ENCODE measurements at regions not wholly inside any gene's neighbourhood (a gene's known extent, or its start where the extent isn't known, plus 50 kb on each side); places are given as distances from the start of the nearest gene placed in this dataset.

DNA sequence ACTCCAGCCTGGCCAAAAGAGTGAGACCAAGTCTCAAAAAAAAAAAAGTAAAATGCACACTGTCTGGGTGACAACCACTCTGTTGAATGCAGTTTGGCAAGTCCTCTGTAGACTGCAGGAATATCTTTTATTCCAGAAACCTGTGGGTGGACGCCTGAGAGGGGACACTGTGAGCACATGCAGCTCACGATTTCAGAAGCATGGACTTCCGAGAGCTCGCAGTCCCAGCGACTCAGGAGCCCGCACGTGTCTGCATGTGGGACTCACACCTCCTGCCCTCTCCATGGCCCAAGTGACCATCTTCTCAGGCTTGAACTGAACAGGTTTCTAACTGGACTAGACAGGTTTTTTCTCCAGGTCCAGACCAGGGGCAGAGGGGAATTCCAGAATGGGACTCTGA is 388.6 kb upstream of the IRX2 start:
- CTCF ChIA-PET (ENCODE audit: partially characterized antibody): interaction anchor here (1.5 kb wide), 1 partner anchor 39 kb away, joined by 3 read pairs; no protein-coding TSS in a partner anchor
- H3K4me3 ChIP-seq (ENCODE audit: extremely low read depth in 1 of 4, insufficient read depth in 2 of 4, low read depth in 3 of 4, low read length in 4 of 4): no peak overlapping the region
- no peak overlapping the region for H3K56ac ChIP-seq (replicated peaks; ENCODE audit: insufficient read length, low read depth, low read length)
- no peak overlapping the region for H3K9ac ChIP-seq (replicated peaks in 1 of 4; ENCODE audit: extremely low read depth in 1 of 4, low read depth in 3 of 4, low read length in 3 of 4)
- POLR2A ChIA-PET (ENCODE audit: partially characterized antibody): no interaction called here
- no peak overlapping the region for H2BK12ac ChIP-seq (ENCODE audit: low read depth, low read length)
- DNase-seq (ENCODE audit: low read depth in 1 of 2, low spot score in 2 of 2) (no peak), FAIRE-seq (no peak)
- no peak overlapping the region for H4K8ac ChIP-seq (ENCODE audit: extremely low read depth, insufficient read depth, low read length)
- no peak overlapping the region for H2BK120ac ChIP-seq (replicated peaks; ENCODE audit: low read depth, low read length)
- H3K4ac ChIP-seq (replicated peaks; ENCODE audit: insufficient read length, low read depth, low read length): no peak overlapping the region
- no peak overlapping the region for H2BK15ac ChIP-seq (ENCODE audit: low read length)
- H3K18ac ChIP-seq (ENCODE audit: extremely low read depth, low read length): no peak overlapping the region
- H3K14ac ChIP-seq (ENCODE audit: insufficient read length): no peak overlapping the region
- 96% methylated on average over 7 of the region's 7 CpGs; no CpG with 5 or more reads in 1 of the 2 experiments for WGBS, 2 experiments (ENCODE audit: extremely low coverage in 1 of 2, insufficient coverage in 1 of 2, insufficient read length in 1 of 2, insufficient replicate concordance in 2 of 2, low coverage in 1 of 2, low lambda C conversion rate in 2 of 2, missing lambda C conversion rate in 1 of 2)
- H2BK5ac ChIP-seq (ENCODE audit: low read depth, low read length): no peak overlapping the region
- no peak overlapping the region for H2BK20ac ChIP-seq (ENCODE audit: low read length)
- H4K20me1 ChIP-seq (replicated peaks in 1 of 2; ENCODE audit: control insufficient read depth in 1 of 2, insufficient read depth in 2 of 2, low read length in 2 of 2): no peaks in the 10 kb centered on the region
- no peak overlapping the region for H2AK5ac ChIP-seq (ENCODE audit: low read depth, low read length)
- H3K79me2 ChIP-seq (ENCODE audit: control insufficient read depth in 1 of 2, insufficient read depth in 2 of 2, low read length in 2 of 2): no peaks in the 10 kb centered on the region
- no peaks in the 10 kb centered on the region for H3K79me1 ChIP-seq (ENCODE audit: low read depth, low read length)
- no peak overlapping the region for H3K4me2 ChIP-seq (ENCODE audit: insufficient read depth in 1 of 2, low read depth in 2 of 2, low read length in 2 of 2)
- no peak overlapping the region for H2AFZ ChIP-seq (ENCODE audit: low read length)
- H3K36me3 ChIP-seq (ENCODE audit: control insufficient read depth in 2 of 4, insufficient read depth in 4 of 4, low read length in 3 of 4): no peaks in the 10 kb centered on the region
- TF ChIP-seq RXRA (IDR thresholded peaks at IDR 0.05; ENCODE audit: insufficient read depth, low read depth, low read length) (no peak), CHD1 (IDR thresholded peaks at IDR 0.05; ENCODE audit: low read depth, low read length) (no peak), RFX5 (IDR thresholded peaks at IDR 0.05; ENCODE audit: borderline replicate concordance, low read depth, low read length) (no peak), GTF2F1 (IDR thresholded peaks at IDR 0.05; ENCODE audit: borderline replicate concordance, low read depth, low read length) (no peak), EZH2 (IDR thresholded peaks at IDR 0.05; ENCODE audit: low read depth, low read length, severe bottlenecking) (no peak), SP2 (IDR thresholded peaks at IDR 0.05; ENCODE audit: low read length) (no peak)
- TF ChIP-seq, protein P1, sequence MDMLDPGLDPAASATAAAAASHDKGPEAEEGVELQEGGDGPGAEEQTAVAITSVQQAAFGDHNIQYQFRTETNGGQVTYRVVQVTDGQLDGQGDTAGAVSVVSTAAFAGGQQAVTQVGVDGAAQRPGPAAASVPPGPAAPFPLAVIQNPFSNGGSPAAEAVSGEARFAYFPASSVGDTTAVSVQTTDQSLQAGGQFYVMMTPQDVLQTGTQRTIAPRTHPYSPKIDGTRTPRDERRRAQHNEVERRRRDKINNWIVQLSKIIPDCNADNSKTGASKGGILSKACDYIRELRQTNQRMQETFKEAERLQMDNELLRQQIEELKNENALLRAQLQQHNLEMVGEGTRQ (IDR thresholded peaks at IDR 0.05; ENCODE audit: low read length): no peak
- TF ChIP-seq, protein P2, sequence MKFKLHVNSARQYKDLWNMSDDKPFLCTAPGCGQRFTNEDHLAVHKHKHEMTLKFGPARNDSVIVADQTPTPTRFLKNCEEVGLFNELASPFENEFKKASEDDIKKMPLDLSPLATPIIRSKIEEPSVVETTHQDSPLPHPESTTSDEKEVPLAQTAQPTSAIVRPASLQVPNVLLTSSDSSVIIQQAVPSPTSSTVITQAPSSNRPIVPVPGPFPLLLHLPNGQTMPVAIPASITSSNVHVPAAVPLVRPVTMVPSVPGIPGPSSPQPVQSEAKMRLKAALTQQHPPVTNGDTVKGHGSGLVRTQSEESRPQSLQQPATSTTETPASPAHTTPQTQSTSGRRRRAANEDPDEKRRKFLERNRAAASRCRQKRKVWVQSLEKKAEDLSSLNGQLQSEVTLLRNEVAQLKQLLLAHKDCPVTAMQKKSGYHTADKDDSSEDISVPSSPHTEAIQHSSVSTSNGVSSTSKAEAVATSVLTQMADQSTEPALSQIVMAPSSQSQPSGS (IDR thresholded peaks at IDR 0.05; ENCODE audit: low read length): no peak
- no peaks in the 10 kb centered on the region; a peak in 1 of 7 replicates for H3K4me1 ChIP-seq (replicated peaks in 1 of 4; ENCODE audit: control insufficient read depth in 3 of 4, insufficient read depth in 4 of 4, low read length in 3 of 4)
- peaks cover 0 to 6% of the 10 kb centered on the region in 2 experiments; a peak in 1 of 4 replicates for H3K9me3 ChIP-seq (ENCODE audit: insufficient read depth in 2 of 2, low read depth in 1 of 2, low read length in 1 of 2)
- no peak overlapping the region for H4K5ac ChIP-seq (ENCODE audit: insufficient read length, low read depth, low read length)
- H3K23me2 ChIP-seq (ENCODE audit: low read depth, low read length): no peaks in the 10 kb centered on the region
- H3K27me3 ChIP-seq (replicated peaks in 1 of 4; ENCODE audit: control insufficient read depth in 3 of 4, extremely low read depth in 1 of 4, insufficient read depth in 3 of 4, low read length in 3 of 4): no peaks in the 10 kb centered on the region
- H3K23ac ChIP-seq (ENCODE audit: insufficient read length): no peak overlapping the region
- H3K27ac ChIP-seq (ENCODE audit: low read depth, low read length): no peak overlapping the region
- H4K91ac ChIP-seq (replicated peaks; ENCODE audit: insufficient read length, low read length): no peak overlapping the region
